Endothelial cell of umbilical vein (primary cell): ENCODE measurements at regions not wholly inside any gene's neighbourhood (a gene's known extent, or its start where the extent isn't known, plus 50 kb on each side); places are given as distances from the start of the nearest gene placed in this dataset.

ENCODE experiments used
- EZH2 ChIP-seq: IDR thresholded peaks from 2 replicates; pipeline ENCODE4 v1.6.1; 2012; ENCODE audit warnings: borderline replicate concordance, low read depth, mild to moderate bottlenecking, moderate library complexity, low read length, inconsistent platforms; ENCODE audit not compliant: severe bottlenecking
- FOS ChIP-seq: IDR thresholded peaks from 2 replicates; pipeline ENCODE4 v1.6.1; 2011; ENCODE audit warnings: mild to moderate bottlenecking, low read length, moderate library complexity, borderline replicate concordance; ENCODE audit not compliant: insufficient read depth
- JUN ChIP-seq: IDR thresholded peaks from 2 replicates; pipeline ENCODE4 v1.6.1; 2011; ENCODE audit warnings: borderline replicate concordance, low read depth; ENCODE audit not compliant: insufficient read length, insufficient read depth
- POLR2A ChIP-seq: IDR thresholded peaks from 2 replicates; pipeline ENCODE4 v1.6.1; 2012; ENCODE audit warnings: low read depth, mild to moderate bottlenecking, control low read depth, low read length
- POLR2AphosphoS5 ChIP-seq: IDR thresholded peaks from 2 replicates; pipeline ENCODE4 v1.6.1; 2012; ENCODE audit warnings: low read depth, mild to moderate bottlenecking, control low read depth, low read length, moderate library complexity; ENCODE audit not compliant: insufficient read depth
- TF ChIP-seq, protein P1 (sequence below), 2 donors: IDR thresholded peaks; 1 replicate in 1 of 2; 2 replicates in 1 of 2; pipeline ENCODE4 v1.5.1; 2011; ENCODE audit warnings: low read length in 2 of 2, mild to moderate bottlenecking in 2 of 2, moderate library complexity in 2 of 2, control low read depth in 1 of 2, inconsistent platforms in 1 of 2, low read depth in 1 of 2; ENCODE audit not compliant: insufficient read depth in 1 of 2; ENCODE audit errors: extremely low read depth in 1 of 2
- TF ChIP-seq, protein P2 (sequence below): IDR thresholded peaks from 2 replicates; pipeline ENCODE4 v1.6.1; 2011; ENCODE audit not compliant: insufficient read depth, insufficient read length

DNA sequence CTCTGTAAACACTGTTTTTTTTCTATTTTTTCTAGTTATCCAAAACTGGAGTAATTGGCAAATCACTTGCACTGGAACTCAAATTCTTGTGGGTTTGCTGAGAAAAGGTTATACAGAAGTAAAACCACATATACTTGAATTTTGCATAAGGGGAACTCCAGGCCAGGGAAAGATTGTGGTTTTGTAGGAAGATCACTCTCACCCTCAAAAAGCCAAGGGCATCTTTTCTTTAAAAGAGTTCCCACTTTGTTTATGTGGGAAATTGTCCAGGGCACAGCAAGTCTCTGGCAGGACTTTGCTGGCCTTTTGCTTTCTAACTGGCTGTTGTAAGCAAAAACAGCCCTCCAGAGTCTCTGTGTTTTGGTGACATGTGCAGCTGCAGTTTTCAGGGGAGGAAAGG, 340.3 kb upstream of the RBMS3 start:
- TF ChIP-seq, protein P1, sequence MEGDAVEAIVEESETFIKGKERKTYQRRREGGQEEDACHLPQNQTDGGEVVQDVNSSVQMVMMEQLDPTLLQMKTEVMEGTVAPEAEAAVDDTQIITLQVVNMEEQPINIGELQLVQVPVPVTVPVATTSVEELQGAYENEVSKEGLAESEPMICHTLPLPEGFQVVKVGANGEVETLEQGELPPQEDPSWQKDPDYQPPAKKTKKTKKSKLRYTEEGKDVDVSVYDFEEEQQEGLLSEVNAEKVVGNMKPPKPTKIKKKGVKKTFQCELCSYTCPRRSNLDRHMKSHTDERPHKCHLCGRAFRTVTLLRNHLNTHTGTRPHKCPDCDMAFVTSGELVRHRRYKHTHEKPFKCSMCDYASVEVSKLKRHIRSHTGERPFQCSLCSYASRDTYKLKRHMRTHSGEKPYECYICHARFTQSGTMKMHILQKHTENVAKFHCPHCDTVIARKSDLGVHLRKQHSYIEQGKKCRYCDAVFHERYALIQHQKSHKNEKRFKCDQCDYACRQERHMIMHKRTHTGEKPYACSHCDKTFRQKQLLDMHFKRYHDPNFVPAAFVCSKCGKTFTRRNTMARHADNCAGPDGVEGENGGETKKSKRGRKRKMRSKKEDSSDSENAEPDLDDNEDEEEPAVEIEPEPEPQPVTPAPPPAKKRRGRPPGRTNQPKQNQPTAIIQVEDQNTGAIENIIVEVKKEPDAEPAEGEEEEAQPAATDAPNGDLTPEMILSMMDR (IDR thresholded peaks at IDR 0.05; ENCODE audit: extremely low read depth in 1 of 2, insufficient read depth in 1 of 2, low read depth in 1 of 2, low read length in 2 of 2) = no peak
- TF ChIP-seq POLR2AphosphoS5 (no peak), EZH2 (no peak), POLR2A (no peak), JUN (no peak), FOS (no peak)
- TF ChIP-seq, protein P2, sequence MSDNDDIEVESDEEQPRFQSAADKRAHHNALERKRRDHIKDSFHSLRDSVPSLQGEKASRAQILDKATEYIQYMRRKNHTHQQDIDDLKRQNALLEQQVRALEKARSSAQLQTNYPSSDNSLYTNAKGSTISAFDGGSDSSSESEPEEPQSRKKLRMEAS = no peak
